Colonic mucosa (tissue), 4 donors: ENCODE measurements at regions not wholly inside any gene's neighbourhood (a gene's known extent, or its start where the extent isn't known, plus 50 kb on each side); places are given as distances from the start of the nearest gene placed in this dataset.

Experiments
- DNase-seq: peaks from one replicate; pipeline ENCODE4 v3.0.0-alpha.2; 2020
- H3K27ac ChIP-seq: fragments of 200-600 bp; one replicate; pipeline ENCODE4 v1.8.0; 2021
- H3K27me3 ChIP-seq: fragments of 200-600 bp; one replicate; pipeline ENCODE4 v1.8.0; 2021
- H3K36me3 ChIP-seq: fragments of 200-600 bp; one replicate; pipeline ENCODE4 v1.8.0; 2021
- H3K4me1 ChIP-seq: fragments of 200-600 bp; one replicate; pipeline ENCODE4 v1.8.0; 2021; ENCODE audit warnings: mild to moderate bottlenecking
- H3K4me3 ChIP-seq: fragments of 200-600 bp; one replicate; pipeline ENCODE4 v1.8.0; 2021
- H3K9ac ChIP-seq, 2 donors: one replicate each; pipeline ENCODE4 v1.7.0; 2013; ENCODE audit warnings: control low read depth in 2 of 2, low read depth in 2 of 2, low read length in 2 of 2
- H3K9me3 ChIP-seq: fragments of 200-600 bp; one replicate; pipeline ENCODE4 v1.8.0; 2021
- intact Hi-C: fragments of 100-400 bp; cut with DNase I; formaldehyde crosslinking; loops from one replicate; pipeline ENCODE4 v1.14.1; 2022
- TF ChIP-seq, protein P1 (sequence below): fragments of 200-600 bp; IDR thresholded peaks from one replicate; pipeline ENCODE4 v1.8.0; 2022; ENCODE audit warnings: antibody characterized with exemption, mild to moderate bottlenecking
- donor health status: healthy.
- donor health status: DM: no; HTN: no; CAD: no.
- donor health status: DM: no; HTN: no; CAD: no.

- intact Hi-C loops: no loop called here
- Histone ChIP-seq H3K9me3 (no peaks in the 10 kb centered on the region), H3K27me3 (no peaks in the 10 kb centered on the region), H3K4me1 (no peaks in the 10 kb centered on the region), H3K9ac (no peak overlapping the region), H3K27ac (no peak overlapping the region), H3K4me3 (no peak overlapping the region), H3K36me3 (no peaks in the 10 kb centered on the region)
- DNase-seq: no peak
- TF ChIP-seq, protein P1, sequence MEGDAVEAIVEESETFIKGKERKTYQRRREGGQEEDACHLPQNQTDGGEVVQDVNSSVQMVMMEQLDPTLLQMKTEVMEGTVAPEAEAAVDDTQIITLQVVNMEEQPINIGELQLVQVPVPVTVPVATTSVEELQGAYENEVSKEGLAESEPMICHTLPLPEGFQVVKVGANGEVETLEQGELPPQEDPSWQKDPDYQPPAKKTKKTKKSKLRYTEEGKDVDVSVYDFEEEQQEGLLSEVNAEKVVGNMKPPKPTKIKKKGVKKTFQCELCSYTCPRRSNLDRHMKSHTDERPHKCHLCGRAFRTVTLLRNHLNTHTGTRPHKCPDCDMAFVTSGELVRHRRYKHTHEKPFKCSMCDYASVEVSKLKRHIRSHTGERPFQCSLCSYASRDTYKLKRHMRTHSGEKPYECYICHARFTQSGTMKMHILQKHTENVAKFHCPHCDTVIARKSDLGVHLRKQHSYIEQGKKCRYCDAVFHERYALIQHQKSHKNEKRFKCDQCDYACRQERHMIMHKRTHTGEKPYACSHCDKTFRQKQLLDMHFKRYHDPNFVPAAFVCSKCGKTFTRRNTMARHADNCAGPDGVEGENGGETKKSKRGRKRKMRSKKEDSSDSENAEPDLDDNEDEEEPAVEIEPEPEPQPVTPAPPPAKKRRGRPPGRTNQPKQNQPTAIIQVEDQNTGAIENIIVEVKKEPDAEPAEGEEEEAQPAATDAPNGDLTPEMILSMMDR: no peak
These were observed 170.5 kb downstream of the RPS24 start for GRCh38 chr10:78203915-78204818.

DNA sequence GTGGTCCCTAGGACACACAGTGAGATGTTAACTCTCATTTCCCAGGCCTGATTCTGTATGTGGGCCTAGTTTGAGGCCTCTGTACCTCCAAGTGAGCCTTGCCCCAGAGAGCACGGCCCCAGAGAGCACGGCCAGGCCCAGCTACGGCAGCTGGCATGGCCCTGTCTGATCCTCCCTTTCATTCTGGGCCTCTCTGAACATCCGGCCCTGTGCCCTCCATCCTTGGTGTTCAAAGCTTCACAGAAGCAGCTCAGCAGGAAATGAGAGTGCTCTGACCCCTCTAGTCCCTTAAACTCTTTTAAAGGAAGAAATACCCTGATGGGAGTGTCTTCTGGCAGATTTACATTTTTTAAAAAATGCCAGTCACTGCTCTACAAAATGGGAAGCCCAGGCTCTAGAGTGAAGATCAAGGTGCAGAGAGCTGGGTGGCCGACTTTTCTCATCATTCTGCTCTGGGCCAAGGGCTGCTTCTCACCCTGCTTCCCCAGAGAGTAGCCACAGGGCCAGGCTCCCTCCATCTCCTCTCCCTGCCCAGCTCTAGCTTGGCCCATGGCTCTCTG lies 171.9 kb downstream of the RPS24 start:
- TF ChIP-seq, protein P1: no peak

GRCh38 chr10:78207216-78207615 lies 173.6 kb downstream of the RPS24 start:
- Histone ChIP-seq H3K4me1 (no peaks in the 10 kb centered on the region), H3K36me3 (no peaks in the 10 kb centered on the region), H3K27me3 (no peaks in the 10 kb centered on the region), H3K4me3 (no peak overlapping the region), H3K27ac (no peak overlapping the region), H3K9me3 (no peaks in the 10 kb centered on the region), H3K9ac (no peak overlapping the region)
- no peak for DNase-seq
- intact Hi-C loops: no loop called here
- TF ChIP-seq, protein P1: no peak

More for the DNA sequence above, 171.9 kb downstream of the RPS24 start:
- DNase-seq: no peak
- Histone ChIP-seq H3K27me3 (no peaks in the 10 kb centered on the region), H3K27ac (no peak overlapping the region), H3K9ac (no peak overlapping the region), H3K4me3 (no peak overlapping the region), H3K4me1 (no peaks in the 10 kb centered on the region), H3K9me3 (no peaks in the 10 kb centered on the region), H3K36me3 (no peaks in the 10 kb centered on the region)
- intact Hi-C loops: no loop called here

GRCh38 chr10:78207776-78208175 lies 174.1 kb downstream of the RPS24 start:
- TF ChIP-seq, protein P1: no peak

GRCh38 chr10:78209970-78210369 lies 176.3 kb downstream of the RPS24 start:
- Histone ChIP-seq H3K4me1 (no peaks in the 10 kb centered on the region), H3K27ac (no peak overlapping the region), H3K9ac (no peak overlapping the region), H3K36me3 (no peaks in the 10 kb centered on the region), H3K9me3 (no peaks in the 10 kb centered on the region), H3K27me3 (no peaks in the 10 kb centered on the region), H3K4me3 (no peak overlapping the region)
- TF ChIP-seq, protein P1: no peak
- intact Hi-C loops: no loop called here
- no peak for DNase-seq

More at GRCh38 chr10:78207776-78208175, 174.1 kb downstream of the RPS24 start:
- Histone ChIP-seq H3K27me3 (no peaks in the 10 kb centered on the region), H3K9ac (no peak overlapping the region), H3K4me3 (no peak overlapping the region), H3K4me1 (no peaks in the 10 kb centered on the region), H3K9me3 (no peaks in the 10 kb centered on the region), H3K36me3 (no peaks in the 10 kb centered on the region), H3K27ac (no peak overlapping the region)
- intact Hi-C loops: no loop called here
- DNase-seq: no peak
